Body of pancreas (tissue), 4 donors: ENCODE measurements at regions not wholly inside any gene's neighbourhood (a gene's known extent, or its start where the extent isn't known, plus 50 kb on each side); places are given as distances from the start of the nearest gene placed in this dataset.
"Not testable (repeated sequence)": the region's sequence is repeated elsewhere in the genome, so short reads cannot be mapped to it uniquely, and the experiment has no call there.

Experiments
- POLR2A ChIP-seq, 3 donors: fragments of 450-650 bp; IDR thresholded peaks; one replicate each; pipeline ENCODE4 v1.6.1; 2016; ENCODE audit warnings: antibody characterized with exemption in 3 of 3, mild to moderate bottlenecking in 2 of 3
- TF ChIP-seq, protein P1 (sequence below), 7 experiments: fragments of 450-650 bp in 4 of 7; fragments of 200-600 bp in 3 of 7; sonication (generic) in 3 of 7; IDR thresholded peaks; one replicate each; pipeline ENCODE4 v1.5.1; 2016 to 2019; ENCODE audit warnings: antibody characterized with exemption in 7 of 7

DNA sequence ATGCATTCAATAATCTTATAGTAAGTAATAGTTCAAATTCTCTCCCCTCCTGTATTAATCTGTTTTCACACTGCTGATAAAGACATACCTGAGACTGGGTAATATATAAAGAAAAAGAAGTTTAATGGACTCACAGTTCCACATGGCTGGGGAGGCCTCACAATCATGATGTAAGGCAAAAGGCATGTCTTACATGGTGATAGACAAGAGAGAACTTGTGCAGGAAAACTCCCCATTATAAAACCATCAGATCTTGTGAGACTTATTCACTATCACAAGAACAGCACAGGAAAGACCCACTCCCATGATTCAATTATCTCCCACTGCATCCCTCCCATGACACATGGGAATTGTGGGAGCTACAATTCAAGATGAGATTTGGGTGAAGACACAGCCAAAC, 199.9 kb upstream of the PCSK5 start:
- TF ChIP-seq, protein P1, sequence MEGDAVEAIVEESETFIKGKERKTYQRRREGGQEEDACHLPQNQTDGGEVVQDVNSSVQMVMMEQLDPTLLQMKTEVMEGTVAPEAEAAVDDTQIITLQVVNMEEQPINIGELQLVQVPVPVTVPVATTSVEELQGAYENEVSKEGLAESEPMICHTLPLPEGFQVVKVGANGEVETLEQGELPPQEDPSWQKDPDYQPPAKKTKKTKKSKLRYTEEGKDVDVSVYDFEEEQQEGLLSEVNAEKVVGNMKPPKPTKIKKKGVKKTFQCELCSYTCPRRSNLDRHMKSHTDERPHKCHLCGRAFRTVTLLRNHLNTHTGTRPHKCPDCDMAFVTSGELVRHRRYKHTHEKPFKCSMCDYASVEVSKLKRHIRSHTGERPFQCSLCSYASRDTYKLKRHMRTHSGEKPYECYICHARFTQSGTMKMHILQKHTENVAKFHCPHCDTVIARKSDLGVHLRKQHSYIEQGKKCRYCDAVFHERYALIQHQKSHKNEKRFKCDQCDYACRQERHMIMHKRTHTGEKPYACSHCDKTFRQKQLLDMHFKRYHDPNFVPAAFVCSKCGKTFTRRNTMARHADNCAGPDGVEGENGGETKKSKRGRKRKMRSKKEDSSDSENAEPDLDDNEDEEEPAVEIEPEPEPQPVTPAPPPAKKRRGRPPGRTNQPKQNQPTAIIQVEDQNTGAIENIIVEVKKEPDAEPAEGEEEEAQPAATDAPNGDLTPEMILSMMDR (IDR thresholded peaks at IDR 0.05) = not testable (repeated sequence)
- not testable (repeated sequence) for TF ChIP-seq POLR2A (IDR thresholded peaks at IDR 0.05)
